NCI-H446 (cell line): ENCODE measurements at regions not wholly inside any gene's neighbourhood (a gene's known extent, or its start where the extent isn't known, plus 50 kb on each side); places are given as distances from the start of the nearest gene placed in this dataset.

Experiments used
- DNase-seq, 2 experiments: peaks; one replicate each; lab custom pipeline; 2025; lab: John Stamatoyannopoulos, UW

DNA sequence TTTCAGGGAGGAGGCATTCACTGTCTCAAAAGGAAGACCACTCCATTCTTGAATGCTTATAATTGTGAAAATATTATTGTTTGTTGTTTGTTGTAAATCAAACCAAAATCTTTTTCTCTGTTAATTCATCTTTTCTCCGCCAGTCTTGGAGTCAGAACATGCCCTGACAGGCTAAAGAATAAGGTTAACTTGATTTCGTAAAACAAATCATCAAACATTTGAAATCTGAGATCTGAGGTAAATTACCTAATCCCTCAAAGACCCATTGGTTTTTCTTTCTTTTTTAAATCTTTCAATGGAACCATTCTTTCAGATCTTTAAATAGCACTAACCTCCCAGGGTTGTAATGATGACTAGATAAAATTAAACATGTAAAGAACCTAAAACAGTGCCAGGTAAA is 430.1 kb upstream of the PTBP2 start:
- DNase-seq = no peak

DNA sequence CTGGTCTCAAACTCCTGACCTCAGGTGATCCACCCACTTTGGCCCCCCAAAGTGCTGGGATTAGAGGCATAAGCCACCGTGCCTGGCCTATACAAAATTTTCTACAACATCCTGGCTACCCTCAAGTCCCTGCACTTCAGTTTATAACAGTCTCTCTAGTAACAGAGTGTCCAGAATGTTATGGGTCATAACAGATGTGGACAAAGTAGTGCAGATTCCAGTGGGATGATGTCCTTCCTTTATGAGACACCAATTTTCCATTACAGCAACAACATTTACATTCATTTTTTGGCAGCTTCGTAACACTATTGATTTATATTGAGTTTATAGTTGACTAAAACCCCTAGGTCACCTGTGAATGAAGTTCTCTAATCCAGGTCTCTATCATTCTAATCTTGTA is 429.4 kb upstream of the PTBP2 start:
- no peak for DNase-seq

DNA sequence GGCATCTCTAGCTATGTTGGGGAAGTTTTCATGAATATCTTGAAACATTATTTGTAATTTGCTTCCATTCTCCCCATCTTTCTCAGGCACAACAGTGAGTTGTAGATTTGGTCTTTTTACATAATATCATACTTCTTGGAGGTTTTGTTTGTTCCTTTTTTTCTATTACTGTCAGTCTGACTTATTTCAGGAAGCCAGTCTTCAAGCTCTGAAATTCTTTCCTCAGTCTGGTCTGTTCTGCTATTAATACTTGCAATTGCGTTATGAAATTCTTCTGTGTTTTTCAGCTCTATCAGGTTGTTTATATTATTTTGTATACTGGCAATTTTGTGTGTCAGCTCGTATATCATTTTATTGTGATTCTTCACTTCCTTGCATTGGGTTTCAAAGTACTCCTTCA is 424.6 kb upstream of the PTBP2 start:
- no peak for DNase-seq

DNA sequence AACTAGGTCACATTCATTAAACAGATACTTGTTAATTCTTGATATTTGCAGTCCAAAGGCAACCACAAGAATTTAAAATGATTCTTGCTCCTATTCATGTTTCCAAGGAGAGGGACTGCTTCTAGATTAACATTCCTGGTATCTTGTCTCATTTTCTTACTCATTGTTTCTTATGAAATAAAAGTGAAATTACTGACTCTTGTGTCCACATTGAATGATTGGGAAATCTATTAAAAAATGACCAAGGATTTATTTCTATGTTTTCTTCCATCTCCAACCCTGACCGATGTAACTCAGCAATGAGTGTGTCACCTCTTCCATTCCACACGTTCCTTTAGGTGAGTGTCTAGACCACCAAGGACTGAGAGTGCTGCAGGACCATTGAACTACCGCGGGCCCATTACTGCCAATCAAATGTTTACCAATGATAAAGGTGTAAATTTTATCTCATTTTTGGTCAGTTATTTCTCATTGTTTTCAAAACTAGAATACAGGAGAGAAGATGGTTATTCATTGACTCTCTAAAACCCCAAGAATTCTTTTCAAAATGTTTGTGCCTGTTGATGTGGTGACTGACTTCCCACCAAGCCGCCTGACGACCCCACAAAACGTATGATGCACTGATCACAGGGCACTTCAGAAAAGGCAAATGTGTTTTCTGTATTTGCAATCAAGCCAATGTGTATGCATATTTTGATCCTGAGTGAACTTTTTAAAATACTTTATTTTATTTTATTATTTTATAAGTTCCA is 414.6 kb upstream of the PTBP2 start:
- no peak for DNase-seq

DNA sequence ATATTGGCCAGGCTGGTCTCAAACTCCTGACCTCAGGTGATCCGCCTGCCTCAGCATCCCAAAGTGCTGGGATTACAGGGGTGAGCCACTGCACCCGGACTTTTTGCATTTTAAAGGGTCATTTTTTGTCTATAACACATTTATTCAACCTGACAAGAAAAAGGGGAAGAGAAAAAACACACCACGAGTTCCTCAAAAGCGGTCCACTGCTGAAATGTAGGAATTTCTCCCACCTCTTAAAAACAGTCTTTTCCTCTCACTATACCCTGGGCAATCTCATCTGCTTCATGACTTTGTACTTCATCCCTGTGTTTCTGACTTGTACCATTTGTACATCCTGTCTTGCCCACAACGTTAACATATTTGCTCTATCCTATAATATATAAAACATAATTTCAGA is 413.3 kb upstream of the PTBP2 start:
- DNase-seq = no peak

DNA sequence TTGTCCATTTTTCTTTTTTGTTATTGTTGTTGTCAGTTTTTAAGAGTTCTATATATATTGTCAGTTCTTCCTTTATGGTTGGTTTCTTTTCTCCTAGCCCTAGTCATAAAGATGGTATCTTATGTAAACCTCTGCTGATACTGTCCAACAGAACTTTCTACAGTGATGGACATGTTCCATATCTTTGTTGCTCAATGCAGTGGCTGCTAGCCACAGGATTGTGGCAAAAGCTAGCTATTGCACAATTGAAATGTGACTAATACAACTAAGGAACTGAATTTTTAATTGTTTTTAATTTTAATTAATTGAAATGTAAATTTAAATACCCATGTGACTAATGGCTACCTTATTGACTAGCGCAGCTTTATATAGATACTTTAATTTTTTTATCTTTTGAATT is 411.8 kb upstream of the PTBP2 start:
- no peak for DNase-seq

DNA sequence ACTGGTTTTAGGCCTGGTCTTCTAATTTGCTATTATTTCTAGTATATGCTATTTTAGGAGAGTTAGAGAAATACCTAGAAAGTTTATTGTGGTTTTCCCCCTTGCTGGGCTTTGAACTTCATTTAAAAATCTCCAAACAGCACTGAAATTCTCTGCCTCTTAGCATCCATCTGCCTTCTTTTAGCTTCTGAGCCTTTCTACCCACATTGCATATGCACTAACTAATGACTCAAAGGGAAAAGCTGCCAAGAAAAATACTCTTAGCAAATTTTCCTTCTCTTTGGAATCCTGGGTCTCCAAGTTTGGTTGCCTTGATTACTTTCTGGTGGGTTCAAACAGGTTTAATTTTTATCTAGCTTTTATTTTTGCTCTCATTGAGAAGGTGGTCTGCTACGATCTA is 408.4 kb upstream of the PTBP2 start:
- peak in 1 of 2 experiments; percentile 33 for DNase-seq

DNA sequence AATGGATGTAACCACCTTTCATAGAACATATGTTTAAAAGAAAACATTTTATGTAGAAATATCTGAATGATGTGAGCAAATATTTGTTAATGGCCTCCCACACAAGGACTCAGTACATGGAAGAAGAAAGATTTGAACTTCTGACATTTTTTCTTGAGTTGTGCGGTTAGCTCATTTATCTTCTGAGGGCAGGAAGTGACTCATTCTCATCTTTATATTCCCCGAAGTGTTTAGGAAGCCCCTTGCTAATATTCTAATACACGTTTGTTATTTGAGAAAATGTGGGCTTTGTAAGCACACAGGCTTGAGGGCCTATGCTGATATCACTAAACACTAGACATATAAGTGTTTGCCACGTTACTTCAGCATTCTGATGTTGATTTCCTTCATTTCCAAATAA is 392.5 kb upstream of the PTBP2 start:
- DNase-seq = no peak

DNA sequence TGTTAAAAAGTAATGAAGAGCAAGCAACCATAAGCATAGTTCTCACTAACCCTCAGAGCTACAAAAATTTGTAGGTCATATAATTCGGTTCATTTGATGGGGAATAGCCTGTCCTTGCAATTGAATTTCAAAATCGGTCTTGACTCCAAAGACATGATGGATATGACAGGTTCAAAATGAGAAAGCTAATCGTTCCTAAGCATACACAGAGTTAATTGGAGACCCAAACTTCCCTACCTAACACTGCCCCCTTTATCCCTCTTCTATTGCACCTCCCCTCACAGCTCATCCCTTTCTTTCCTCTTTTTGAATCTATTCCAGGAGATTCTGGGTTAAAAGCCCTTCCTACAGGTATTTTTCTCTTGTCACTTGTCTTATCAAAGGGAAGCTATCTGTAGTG is 390.0 kb upstream of the PTBP2 start:
- no peak for DNase-seq

DNA sequence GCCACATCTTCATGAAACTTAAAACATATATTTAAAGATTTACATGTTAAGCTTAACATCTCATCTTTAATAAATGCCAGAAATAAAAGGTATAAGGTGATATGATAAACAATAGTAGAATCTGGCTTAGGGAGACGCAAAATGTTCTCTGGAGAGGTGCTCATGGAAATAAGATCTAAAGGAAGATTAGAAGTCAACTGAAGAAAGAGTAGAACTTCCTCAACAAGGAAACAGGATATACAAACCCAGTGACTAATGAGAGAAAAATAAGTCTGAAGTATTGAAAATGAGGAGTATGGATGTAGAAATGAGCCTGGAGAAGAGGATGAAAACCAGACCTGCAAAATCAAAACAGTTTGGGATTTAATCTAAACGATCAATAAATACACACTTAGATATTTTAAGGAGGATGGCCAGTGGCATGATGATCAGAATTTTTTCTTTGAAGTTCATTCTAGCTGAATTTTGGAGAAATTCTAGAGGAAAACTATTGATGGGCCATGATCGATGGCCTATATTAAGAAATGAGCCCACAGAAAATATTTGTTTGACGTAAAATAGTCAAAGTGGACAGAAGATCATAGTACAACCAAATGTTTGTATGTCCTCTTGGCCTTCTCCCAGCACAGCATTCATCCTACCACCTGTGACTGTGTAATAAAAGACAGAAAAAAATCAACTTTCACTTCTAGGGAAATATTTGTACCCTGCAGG is 387.9 kb upstream of the PTBP2 start:
- no peak for DNase-seq

DNA sequence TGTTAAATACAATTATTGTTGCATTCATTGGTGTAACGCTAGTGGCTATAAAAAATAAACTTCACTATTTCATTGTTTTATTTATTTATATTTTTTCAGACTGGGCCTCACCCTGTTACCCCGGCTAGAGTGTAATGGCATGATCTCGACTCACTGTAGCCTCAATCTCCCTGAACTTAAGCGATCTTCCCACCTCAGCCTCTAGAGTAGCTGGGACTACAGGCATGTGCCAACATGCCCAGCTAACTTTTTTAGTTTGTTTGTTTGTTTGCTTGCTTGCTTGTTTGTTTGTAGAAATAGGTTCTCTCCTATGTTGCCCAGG is 387.4 kb upstream of the PTBP2 start:
- DNase-seq = no peak

DNA sequence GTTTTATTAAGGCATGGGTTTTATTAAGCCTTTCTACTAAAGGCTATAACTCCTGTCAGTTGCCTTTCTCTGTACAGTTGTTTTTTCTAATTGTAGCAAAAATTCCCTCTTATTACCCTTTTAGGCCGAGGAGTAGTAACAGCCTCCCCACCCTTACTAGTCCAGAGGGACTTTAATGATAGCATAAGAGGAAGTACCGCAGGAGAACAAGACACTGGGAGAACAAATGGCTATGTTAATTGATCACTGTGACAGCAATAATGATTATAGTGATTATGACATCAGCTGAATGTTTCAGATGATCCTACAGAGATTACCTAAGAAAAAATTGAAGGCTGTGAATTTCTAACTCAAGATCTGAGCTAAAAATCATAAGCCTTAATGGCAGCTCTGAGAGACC is 383.0 kb upstream of the PTBP2 start:
- no peak for DNase-seq

DNA sequence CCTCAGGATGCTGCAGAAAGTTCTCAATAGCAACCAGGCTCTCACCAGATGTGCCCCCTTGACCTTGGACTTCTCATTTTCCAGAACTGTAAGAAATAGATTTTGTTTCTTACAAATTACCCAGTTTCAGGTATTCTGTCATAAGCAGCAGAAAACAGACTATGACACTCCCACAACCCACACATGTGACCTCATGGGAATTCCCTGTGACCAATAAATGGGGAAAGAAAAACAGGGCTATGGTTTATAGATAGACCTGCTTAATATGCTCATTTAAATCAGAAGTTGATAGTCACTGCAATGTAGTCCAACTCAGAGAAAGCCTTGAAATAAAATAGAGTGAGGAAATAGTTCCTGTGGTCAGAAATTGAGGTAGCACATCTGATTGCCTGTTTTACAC is 380.9 kb upstream of the PTBP2 start:
- no peak for DNase-seq

DNA sequence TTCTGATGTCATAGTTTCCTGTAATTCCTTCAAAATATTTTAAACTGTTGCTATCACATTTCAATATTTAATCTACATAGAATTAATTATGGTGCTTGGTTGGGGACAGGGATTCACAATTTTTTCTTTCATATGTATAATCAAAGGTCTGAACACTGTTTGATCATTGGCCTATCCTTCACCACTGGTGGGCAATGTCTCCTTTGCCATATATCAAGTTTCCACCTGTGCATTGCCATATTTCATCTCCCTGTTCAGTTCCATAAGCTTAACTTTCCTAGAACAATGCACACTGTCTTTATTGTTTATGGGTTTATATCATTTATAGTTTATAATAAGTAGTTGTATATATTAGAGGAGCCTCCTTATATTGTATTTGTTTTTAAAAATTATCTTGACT is 374.9 kb upstream of the PTBP2 start:
- no peak for DNase-seq

DNA sequence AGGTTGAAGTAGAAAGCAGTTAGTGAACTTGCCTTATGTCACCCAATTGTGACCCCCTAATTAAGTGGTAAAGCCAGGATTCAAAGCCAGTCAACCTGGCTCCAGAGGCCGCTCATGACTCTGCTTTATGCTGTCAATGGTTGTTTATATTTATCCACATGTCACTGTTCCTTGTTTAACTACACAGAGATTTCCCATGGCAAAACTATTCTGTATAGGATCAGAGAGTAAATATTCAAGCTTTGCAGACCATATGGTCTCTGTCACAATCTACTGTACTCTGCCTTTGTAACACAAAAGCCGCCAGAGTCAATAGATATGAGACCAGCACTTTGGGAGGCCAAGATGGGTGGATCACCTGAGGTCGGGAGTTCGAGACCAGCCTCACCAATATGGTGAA is 371.7 kb upstream of the PTBP2 start:
- DNase-seq = no peak

DNA sequence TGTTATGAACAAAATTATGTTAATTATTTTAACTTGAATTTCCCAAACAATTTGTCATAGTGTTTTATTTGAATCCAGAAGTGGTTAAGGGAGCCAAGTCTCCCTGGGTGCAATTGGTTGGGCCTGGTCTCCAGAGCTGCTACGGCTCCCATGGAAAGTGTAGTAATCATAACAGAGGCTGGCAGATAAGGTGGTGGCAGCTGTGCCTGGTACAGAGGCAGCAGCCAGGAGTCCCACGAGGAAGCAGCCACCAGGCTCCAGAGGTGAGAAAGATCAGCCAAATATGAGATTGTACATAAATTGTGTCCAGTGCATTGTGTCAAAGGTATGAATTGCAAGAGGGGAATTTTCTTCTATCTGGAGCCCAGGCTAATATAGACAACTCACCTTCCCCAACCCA is 368.9 kb upstream of the PTBP2 start:
- DNase-seq = peak in 1 of 2 experiments; percentile 11

DNA sequence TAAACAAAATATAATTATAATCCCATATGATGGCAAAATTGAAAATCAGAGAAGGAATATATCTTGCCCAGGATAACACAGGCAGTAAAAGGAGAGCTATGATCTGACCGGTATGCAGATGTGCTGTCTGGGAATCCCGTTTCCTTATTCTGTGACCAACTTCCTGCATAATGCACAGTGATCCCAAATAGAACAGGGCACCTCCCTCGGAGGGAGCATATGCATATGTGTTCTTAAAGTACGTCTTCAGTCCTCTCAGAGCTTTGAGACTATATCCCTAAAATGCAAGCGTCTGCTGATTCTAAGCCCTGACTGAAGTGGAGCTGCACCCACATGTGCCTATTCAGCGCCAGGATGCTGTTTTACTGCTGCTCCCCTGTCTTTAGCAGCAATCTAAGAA is 366.1 kb upstream of the PTBP2 start:
- DNase-seq = no peak

DNA sequence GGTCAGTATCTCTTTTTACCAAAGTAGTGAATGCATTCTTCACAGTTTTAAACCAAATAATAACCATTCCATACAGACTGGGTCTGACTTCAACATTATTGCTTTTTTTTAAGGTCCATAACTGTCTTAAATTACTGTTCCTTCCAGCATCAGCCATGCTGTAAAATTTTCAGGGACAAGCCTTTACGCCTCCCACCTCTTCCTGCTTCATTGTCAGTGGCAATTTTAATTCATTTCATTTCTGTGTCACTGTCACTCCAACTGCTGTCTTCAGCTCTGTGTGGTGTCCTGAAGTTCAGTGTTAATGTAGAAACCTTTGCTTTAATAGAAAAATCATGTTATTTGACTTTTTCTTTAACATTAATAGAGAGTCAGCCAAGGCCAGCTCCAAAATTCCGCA is 365.6 kb upstream of the PTBP2 start:
- no peak for DNase-seq

DNA sequence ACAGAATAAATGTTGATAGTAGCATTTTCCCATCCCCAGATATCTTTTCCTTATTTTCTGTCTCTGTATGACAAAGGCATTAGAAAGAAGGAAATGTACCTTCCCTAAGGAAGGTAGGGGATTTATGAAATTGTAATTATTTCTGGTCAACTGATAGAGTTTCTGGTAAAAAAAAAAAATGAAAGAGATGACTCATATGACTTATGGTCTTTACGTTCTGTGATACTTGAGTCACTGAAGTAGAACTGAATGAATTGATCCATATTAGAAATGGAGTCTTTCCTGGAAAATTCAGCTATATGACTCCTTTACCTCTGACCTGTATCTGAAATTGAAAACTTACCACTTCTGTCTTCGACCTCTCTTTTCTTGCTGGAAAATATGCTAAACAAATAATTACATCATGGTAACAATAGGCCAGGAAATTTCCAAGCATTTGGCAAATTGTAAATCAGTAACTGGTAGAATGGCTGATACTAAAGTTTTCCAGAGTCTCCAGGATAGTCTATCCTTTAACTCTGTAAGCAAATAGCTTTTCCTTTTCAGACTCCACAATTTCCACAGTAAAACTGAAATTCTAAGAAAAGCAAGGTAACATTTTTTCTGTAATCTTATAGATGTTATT is 364.3 kb upstream of the PTBP2 start:
- no peak for DNase-seq

DNA sequence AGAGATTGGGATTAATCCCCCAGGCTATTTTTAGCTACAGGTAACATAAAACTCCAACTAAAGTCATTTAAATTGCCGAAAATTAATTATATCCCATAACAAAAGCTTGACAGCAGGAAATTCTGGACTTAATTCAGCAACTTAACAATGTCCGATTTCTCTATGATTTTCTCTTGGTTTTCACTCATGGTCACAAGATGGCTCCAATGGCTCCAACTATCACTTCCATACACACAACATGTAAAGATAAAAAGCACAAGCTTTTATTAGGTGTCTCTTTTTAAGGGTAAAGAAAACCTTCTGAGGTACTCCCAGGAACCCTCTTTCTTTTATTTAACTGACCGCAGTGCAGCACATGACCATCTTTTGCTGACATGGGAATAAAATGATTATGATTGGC is 363.5 kb upstream of the PTBP2 start:
- DNase-seq = peak in 1 of 2 experiments; percentile 53

DNA sequence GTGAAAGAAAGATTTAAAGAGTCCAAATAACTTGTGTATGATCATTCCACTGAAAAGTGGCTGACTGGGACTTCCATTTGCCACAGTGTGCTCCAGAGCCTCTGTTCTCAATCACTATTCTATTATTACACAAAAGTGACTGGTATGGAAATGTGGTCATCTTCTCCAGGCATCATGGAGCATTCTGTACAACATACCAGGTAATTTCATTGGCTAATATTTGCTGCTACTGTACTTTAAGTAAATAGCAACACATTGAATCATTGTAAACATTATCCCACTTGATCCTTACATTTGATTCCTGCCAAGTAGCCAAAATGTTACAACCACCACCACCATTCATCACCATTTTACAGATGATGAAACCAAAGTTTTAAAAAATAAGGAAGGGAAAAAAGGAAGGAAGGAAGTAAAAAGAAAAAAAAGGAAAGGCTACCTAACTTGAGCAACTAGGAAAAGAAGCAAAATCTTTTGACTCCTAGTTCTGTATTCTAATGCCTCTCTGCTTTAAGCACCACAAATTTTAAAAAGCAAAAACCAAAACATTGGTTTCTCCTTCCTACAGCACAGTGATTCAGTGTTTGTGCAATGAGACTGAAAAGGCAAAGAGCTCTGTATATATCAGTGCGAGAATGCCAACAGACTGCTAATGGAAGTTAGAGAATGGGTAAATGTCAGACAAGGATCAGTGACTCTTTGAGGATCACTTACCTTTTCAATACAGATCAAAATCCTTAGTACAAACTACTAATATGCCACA is 361.4 kb upstream of the PTBP2 start:
- DNase-seq = no peak

DNA sequence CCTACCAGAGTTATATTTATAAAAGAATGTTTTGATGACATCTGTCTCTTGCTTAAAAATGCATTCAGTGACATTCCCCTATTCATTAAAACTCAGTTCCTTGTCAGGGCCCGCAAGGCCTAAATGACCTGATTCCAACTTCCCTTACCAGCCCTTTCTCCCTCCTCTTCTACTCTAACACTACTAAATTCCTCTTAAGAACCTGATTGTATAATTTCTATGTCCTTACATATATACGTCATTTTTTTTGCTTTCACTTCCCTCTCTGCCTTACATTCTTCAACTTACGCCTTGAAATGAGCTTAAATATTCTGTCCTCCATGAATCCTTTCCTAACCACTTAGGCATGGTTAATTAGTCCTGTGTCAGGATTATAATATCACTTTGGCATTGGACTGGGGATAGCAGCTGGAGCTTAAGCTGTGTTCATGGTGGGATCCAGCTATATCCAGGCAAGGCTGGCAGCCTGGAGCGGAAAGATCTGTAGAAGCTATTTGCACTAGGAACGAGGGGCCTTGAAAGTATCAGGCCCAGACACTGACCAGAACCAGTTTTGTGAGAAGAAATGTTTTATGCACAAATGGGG is 360.2 kb upstream of the PTBP2 start:
- peak; percentile 22 to 77 for DNase-seq
